ENCODE measurements at regions not wholly inside any gene's neighbourhood (a gene's known extent, or its start where the extent isn't known, plus 50 kb on each side); places are given as distances from the start of the nearest gene placed in this dataset.

GRCh38 chr15:29880341-29880740, 58.1 kb upstream of the TJP1 start:
- ATAC-seq: no peak

More at GRCh38 chr15:29880341-29880740, 58.1 kb upstream of the TJP1 start:
- Histone ChIP-seq H3K36me3 (replicated peaks in 1 of 2; ENCODE audit: control insufficient read depth in 1 of 2, insufficient read depth in 2 of 2, low read length in 2 of 2) (no peaks in the 10 kb centered on the region), H3K79me2 (ENCODE audit: insufficient read depth, low read length) (no peaks in the 10 kb centered on the region), H3K27me3 (ENCODE audit: control insufficient read depth in 1 of 2, insufficient read depth in 2 of 2, low read length in 2 of 2) (peaks cover 2 to 6% of the 10 kb centered on the region in 2 experiments; a peak in 2 of 5 replicates), H3K4me1 (ENCODE audit: insufficient read depth, low read length) (no peaks in the 10 kb centered on the region), H3K4me3 (replicated peaks in 1 of 3; ENCODE audit: insufficient read depth in 1 of 3, low read depth in 2 of 3, low read length in 3 of 3) (no peak overlapping the region), H3K4me2 (ENCODE audit: low read depth, low read length) (no peak overlapping the region), H2AFZ (ENCODE audit: low read length) (no peak overlapping the region), H3K9me3 (ENCODE audit: low read length) (no peaks in the 10 kb centered on the region), H3K27ac (ENCODE audit: extremely low read length, insufficient read depth, low read length) (no peak overlapping the region), H3K9ac (ENCODE audit: insufficient read depth, low read depth, low read length) (no peak overlapping the region), H4K20me1 (ENCODE audit: insufficient read depth, low read length) (no peaks in the 10 kb centered on the region)
- POLR2A ChIA-PET: no interaction called here
- intact Hi-C loops (cut with micrococcal nuclease; ENCODE audit: unreplicated experiment) (no loop called here), in situ Hi-C loops (cut with HindIII; ENCODE audit: extremely low pct_ligation_motif_present, low pct_unique_long_range_greater_than_20kb) (no loop called here)
- no TSS peak for BruUV-seq (replicated peaks)
- CTCF ChIA-PET (ENCODE audit: low intra/inter-chr PET ratio, low total read pairs): no interaction called here
- no peak for FAIRE-seq
- DNase-seq (ENCODE audit: low spot score): no peak
- 31% methylated on average over 3 of the region's 3 CpGs for WGBS (ENCODE audit: low lambda C conversion rate)
- TF ChIP-seq TEAD3 (CRISPR knock-in tag; optimal IDR thresholded peaks at IDR 0.05; ENCODE audit: borderline replicate concordance) (no peak), NFYB (CRISPR knock-in tag; IDR thresholded peaks at IDR 0.05) (no peak), TFDP2 (CRISPR knock-in tag; IDR thresholded peaks at IDR 0.05) (no peak), RBAK (CRISPR knock-in tag; IDR thresholded peaks at IDR 0.05) (no peak), TRAFD1 (CRISPR knock-in tag; IDR thresholded peaks at IDR 0.05; ENCODE audit: borderline replicate concordance) (no peak), ZNF232 (CRISPR knock-in tag; IDR thresholded peaks at IDR 0.05; ENCODE audit: borderline replicate concordance) (no peak), BORCS8-MEF2B (CRISPR knock-in tag; IDR thresholded peaks at IDR 0.05) (no peak), ZNF510 (CRISPR knock-in tag; IDR thresholded peaks at IDR 0.05; ENCODE audit: low read depth) (no peak), ZNF709 (CRISPR knock-in tag; IDR thresholded peaks at IDR 0.05) (no peak), POLR2A (IDR thresholded peaks at IDR 0.05; ENCODE audit: insufficient read depth in 1 of 2, low read depth in 2 of 2, low read length in 2 of 2) (no peak), NFIB (CRISPR knock-in tag; IDR thresholded peaks at IDR 0.05; ENCODE audit: borderline replicate concordance) (no peak), ZBTB21 (CRISPR knock-in tag; IDR thresholded peaks at IDR 0.05) (no peak), CEBPG (CRISPR knock-in tag; IDR thresholded peaks at IDR 0.05) (no peak), TARDBP (CRISPR knock-in tag; IDR thresholded peaks at IDR 0.05) (no peak), KDM2A (CRISPR knock-in tag; IDR thresholded peaks at IDR 0.05; ENCODE audit: borderline replicate concordance, low read depth) (no peak), KLF15 (CRISPR knock-in tag; IDR thresholded peaks at IDR 0.05; ENCODE audit: borderline replicate concordance) (no peak)
